ENCODE measurements at regions not wholly inside any gene's neighbourhood (a gene's known extent, or its start where the extent isn't known, plus 50 kb on each side); places are given as distances from the start of the nearest gene placed in this dataset.

GRCh38 chr4:33270403-33270802 lies 2550.2 kb downstream of the PCDH7 start:
- no peak overlapping the region for H3K4me3 ChIP-seq (replicated peaks; ENCODE audit: low read depth, low read length)
- no peak for DNase-seq (ENCODE audit: extremely low read depth, low read depth)
- no peak for TF ChIP-seq CTCF (IDR thresholded peaks at IDR 0.05; ENCODE audit: low read depth, low read length, missing control alignments)

GRCh38 chr4:33272722-33273121 lies 2552.6 kb downstream of the PCDH7 start:
- no peak overlapping the region for H3K4me3 ChIP-seq (replicated peaks; ENCODE audit: low read depth, low read length)
- DNase-seq (ENCODE audit: extremely low read depth, low read depth), result no peak
- no peak for TF ChIP-seq CTCF (IDR thresholded peaks at IDR 0.05; ENCODE audit: low read depth, low read length, missing control alignments)

- TF ChIP-seq CTCF (IDR thresholded peaks at IDR 0.05; ENCODE audit: low read depth, low read length, missing control alignments), result no peak
- no peak for DNase-seq (ENCODE audit: extremely low read depth, low read depth)
- H3K4me3 ChIP-seq (replicated peaks; ENCODE audit: low read depth, low read length), result no peak overlapping the region
Measured at GRCh38 chr4:33283818-33284217, 2563.6 kb downstream of the PCDH7 start.

- TF ChIP-seq CTCF (IDR thresholded peaks at IDR 0.05; ENCODE audit: low read depth, low read length, missing control alignments), result no peak
- DNase-seq (ENCODE audit: extremely low read depth, low read depth), result no peak
Measured at GRCh38 chr4:33296876-33297455, 2576.8 kb downstream of the PCDH7 start.

GRCh38 chr4:33302321-33302720 lies 2582.2 kb downstream of the PCDH7 start:
- TF ChIP-seq CTCF (IDR thresholded peaks at IDR 0.05; ENCODE audit: low read depth, low read length, missing control alignments), result no peak
- no peak for DNase-seq (ENCODE audit: extremely low read depth, low read depth)
- H3K4me3 ChIP-seq (replicated peaks; ENCODE audit: low read depth, low read length), result no peak overlapping the region

More at GRCh38 chr4:33296876-33297455, 2576.8 kb downstream of the PCDH7 start:
- H3K4me3 ChIP-seq (replicated peaks; ENCODE audit: low read depth, low read length), result no peak overlapping the region

GRCh38 chr4:33306131-33306530 lies 2586.0 kb downstream of the PCDH7 start:
- no peak for DNase-seq (ENCODE audit: extremely low read depth, low read depth)
- no peak for TF ChIP-seq CTCF (IDR thresholded peaks at IDR 0.05; ENCODE audit: low read depth, low read length, missing control alignments)
- no peak overlapping the region for H3K4me3 ChIP-seq (replicated peaks; ENCODE audit: low read depth, low read length)

- no peak for DNase-seq (ENCODE audit: extremely low read depth, low read depth)
- H3K4me3 ChIP-seq (replicated peaks; ENCODE audit: low read depth, low read length), result no peak overlapping the region
- no peak for TF ChIP-seq CTCF (IDR thresholded peaks at IDR 0.05; ENCODE audit: low read depth, low read length, missing control alignments)
Measured at GRCh38 chr4:33316033-33316432, 2595.9 kb downstream of the PCDH7 start.

Data from HFF-Myc (cell line).